ENCODE measurements at regions not wholly inside any gene's neighbourhood (a gene's known extent, or its start where the extent isn't known, plus 50 kb on each side); places are given as distances from the start of the nearest gene placed in this dataset.

- intact Hi-C loops (cut with DNase I), result no loop called here
- no peak for TF ChIP-seq EP300 (IDR thresholded peaks at IDR 0.05)
- Histone ChIP-seq H3K9me3 (no peaks in the 10 kb centered on the region), H3K36me3 (no peaks in the 10 kb centered on the region), H3K27me3 (no peaks in the 10 kb centered on the region), H3K27ac (replicated peaks in 1 of 4) (no peak overlapping the region), H3K4me1 (no peaks in the 10 kb centered on the region), H3K4me3 (no peak overlapping the region)
- WGBS, result 76% methylated on average over 5 of the region's 5 CpGs
- DNase-seq (ENCODE audit: extremely low spot score), result no peak
Measured at GRCh38 chrX:22533898-22534297, 261.2 kb downstream of the CBLL2 start.

- DNase-seq (ENCODE audit: extremely low spot score), result no peak
- Histone ChIP-seq H3K27me3 (no peaks in the 10 kb centered on the region), H3K4me1 (no peaks in the 10 kb centered on the region), H3K4me3 (no peak overlapping the region), H3K27ac (replicated peaks in 1 of 4) (no peak overlapping the region), H3K9me3 (no peaks in the 10 kb centered on the region), H3K36me3 (no peaks in the 10 kb centered on the region)
- intact Hi-C loops (cut with DNase I), result no loop called here
- 62% methylated on average over 5 of the region's 5 CpGs for WGBS
- no peak for TF ChIP-seq EP300 (IDR thresholded peaks at IDR 0.05)
- no peak for TF ChIP-seq POLR2A (IDR thresholded peaks at IDR 0.05; ENCODE audit: low read depth)
- no peak for TF ChIP-seq POLR2AphosphoS5 (IDR thresholded peaks at IDR 0.05)
- TF ChIP-seq CTCF (IDR thresholded peaks at IDR 0.05), result no peak
Measured at GRCh38 chrX:22534643-22535042, 261.9 kb downstream of the CBLL2 start.

GRCh38 chrX:22536746-22537304 is 264.1 kb downstream of the CBLL2 start:
- no peak for TF ChIP-seq POLR2AphosphoS5 (IDR thresholded peaks at IDR 0.05)
- no peak for TF ChIP-seq POLR2A (IDR thresholded peaks at IDR 0.05; ENCODE audit: low read depth)
- no peak for TF ChIP-seq CTCF (IDR thresholded peaks at IDR 0.05)
- no peaks in the 10 kb centered on the region for H3K9me3 ChIP-seq
- no peak overlapping the region for H3K27ac ChIP-seq (replicated peaks in 1 of 4)
- no peaks in the 10 kb centered on the region for H3K27me3 ChIP-seq
- DNase-seq (ENCODE audit: extremely low spot score), result no peak
- H3K4me1 ChIP-seq, result no peaks in the 10 kb centered on the region
- H3K36me3 ChIP-seq, result no peaks in the 10 kb centered on the region
- no peak overlapping the region for H3K4me3 ChIP-seq
- intact Hi-C loops (cut with DNase I), result no loop called here
- WGBS, result 44% methylated on average over 5 of the region's 5 CpGs

- TF ChIP-seq CTCF (IDR thresholded peaks at IDR 0.05), result no peak
- no peak for TF ChIP-seq POLR2A (IDR thresholded peaks at IDR 0.05; ENCODE audit: low read depth)
- no peak for TF ChIP-seq POLR2AphosphoS5 (IDR thresholded peaks at IDR 0.05)
- Histone ChIP-seq H3K36me3 (no peaks in the 10 kb centered on the region), H3K27me3 (no peaks in the 10 kb centered on the region), H3K9me3 (no peaks in the 10 kb centered on the region), H3K27ac (replicated peaks in 1 of 4) (no peak overlapping the region), H3K4me3 (no peak overlapping the region), H3K4me1 (no peaks in the 10 kb centered on the region)
- no peak for DNase-seq (ENCODE audit: extremely low spot score)
- 80% methylated on average over 4 of the region's 4 CpGs for WGBS
- intact Hi-C loops (cut with DNase I), result no loop called here
Measured at GRCh38 chrX:22538580-22538979, 265.9 kb downstream of the CBLL2 start.

GRCh38 chrX:22541926-22542325 is 269.2 kb downstream of the CBLL2 start:
- Histone ChIP-seq H3K36me3 (no peaks in the 10 kb centered on the region), H3K9me3 (no peaks in the 10 kb centered on the region), H3K4me1 (no peaks in the 10 kb centered on the region), H3K4me3 (no peak overlapping the region), H3K27ac (replicated peaks in 1 of 4) (no peak overlapping the region), H3K27me3 (no peaks in the 10 kb centered on the region)
- intact Hi-C loops (cut with DNase I), result no loop called here
- TF ChIP-seq CTCF (IDR thresholded peaks at IDR 0.05) (no peak), POLR2AphosphoS5 (IDR thresholded peaks at IDR 0.05) (no peak), EP300 (IDR thresholded peaks at IDR 0.05) (no peak), POLR2A (IDR thresholded peaks at IDR 0.05; ENCODE audit: low read depth) (no peak)
- 64% methylated on average over 5 of the region's 5 CpGs for WGBS
- DNase-seq (ENCODE audit: extremely low spot score), result no peak

Measured in esophagus muscularis mucosa (tissue), 4 donors.